IMR-90 (cell line): ENCODE measurements at regions not wholly inside any gene's neighbourhood (a gene's known extent, or its start where the extent isn't known, plus 50 kb on each side); places are given as distances from the start of the nearest gene placed in this dataset.

Experiments used
- ATAC-seq: fragments of 200-7000 bp; cut with Tn5 transposase; 2 replicates; pipeline ENCODE4 v1.9.1; 2020; ENCODE audit warnings: low read depth, mild to moderate bottlenecking, moderate library complexity
- BruUV-seq: library from RNA; stranded (reverse); fragments of 400-500 nt; replicated peaks from 2 replicates; lab custom pipeline; 2021; lab: Mats Ljungman, UMichigan
- CTCF ChIA-PET: fragments of 300-600 bp; formaldehyde crosslinking; extraction: SDS; loops from one replicate; lab custom pipeline; 2021; ENCODE audit warnings: antibody characterized with exemption; lab: Yijun Ruan, JAX
- POLR2A ChIA-PET: fragments of 300-600 bp; sonication (Branson Sonifier 250); formaldehyde crosslinking; loops from one replicate; lab custom pipeline; 2022; ENCODE audit warnings: antibody characterized with exemption; ENCODE audit not compliant: unreplicated experiment; lab: Charles Lee
- DNase-seq: peaks from one replicate; pipeline ENCODE4 v3.0.0; 2013
- H2AFZ ChIP-seq: replicated peaks from 2 replicates; pipeline ENCODE3; 2013; ENCODE audit warnings: low read length, mild to moderate bottlenecking; ENCODE audit not compliant: poor library complexity
- H2AK5ac ChIP-seq: 2 replicates; pipeline ENCODE4 v1.6.1; 2013; ENCODE audit warnings: low read depth, low read length, inconsistent platforms
- H2AK9ac ChIP-seq: replicated peaks from 2 replicates; pipeline ENCODE3; 2013; ENCODE audit warnings: mild to moderate bottlenecking, low read depth, low read length, moderate library complexity; ENCODE audit not compliant: poor library complexity
- H2BK120ac ChIP-seq: 2 replicates; pipeline ENCODE4 v1.6.1; 2013; ENCODE audit warnings: low read depth, low read length, inconsistent platforms
- H2BK15ac ChIP-seq: 3 replicates; pipeline ENCODE4 v1.6.1; 2013; ENCODE audit warnings: low read depth, low read length, inconsistent platforms
- H2BK20ac ChIP-seq: 2 replicates; pipeline ENCODE4 v1.6.1; 2013; ENCODE audit warnings: low read depth, mild to moderate bottlenecking, inconsistent platforms, low read length, moderate library complexity
- H2BK5ac ChIP-seq: 2 replicates; pipeline ENCODE4 v1.6.1; 2013; ENCODE audit warnings: mild to moderate bottlenecking, low read depth, low read length, inconsistent platforms; ENCODE audit not compliant: poor library complexity, severe bottlenecking
- H3K14ac ChIP-seq: replicated peaks from 2 replicates; pipeline ENCODE4 v1.6.1; 2013; ENCODE audit warnings: low read depth, low read length, inconsistent platforms
- H3K18ac ChIP-seq: 2 replicates; pipeline ENCODE4 v1.6.1; 2013; ENCODE audit warnings: low read depth, low read length, control low read depth
- H3K23ac ChIP-seq: 2 replicates; pipeline ENCODE4 v1.6.1; 2013; ENCODE audit warnings: low read depth, low read length, inconsistent platforms
- H3K27ac ChIP-seq: 2 replicates; pipeline ENCODE4 v1.5.1; 2013; ENCODE audit warnings: mild to moderate bottlenecking, control low read depth, low read length; ENCODE audit not compliant: insufficient read depth
- H3K27me3 ChIP-seq: 2 replicates; pipeline ENCODE4 v1.6.1; 2013; ENCODE audit warnings: low read length; ENCODE audit not compliant: control insufficient read depth, insufficient read depth
- H3K36me3 ChIP-seq: 2 replicates; pipeline ENCODE4 v1.6.1; 2013; ENCODE audit warnings: low read length, mixed read lengths; ENCODE audit not compliant: control insufficient read depth, insufficient read depth
- H3K4ac ChIP-seq: 2 replicates; pipeline ENCODE4 v1.6.1; 2013; ENCODE audit warnings: low read depth, low read length, inconsistent platforms
- H3K4me1 ChIP-seq: 2 replicates; pipeline ENCODE4 v1.6.1; 2013; ENCODE audit warnings: low read length, mixed read lengths; ENCODE audit not compliant: control insufficient read depth, insufficient read depth
- H3K4me2 ChIP-seq: 2 replicates; pipeline ENCODE4 v1.6.1; 2013; ENCODE audit warnings: low read depth, mild to moderate bottlenecking, control low read depth, low read length, moderate library complexity
- H3K4me3 ChIP-seq: 2 replicates; pipeline ENCODE4 v1.5.1; 2013; ENCODE audit warnings: low read depth, mild to moderate bottlenecking, control low read depth, low read length, moderate library complexity; ENCODE audit not compliant: insufficient read depth
- H3K56ac ChIP-seq: 2 replicates; pipeline ENCODE4 v1.6.1; 2013; ENCODE audit warnings: low read length, inconsistent platforms; ENCODE audit not compliant: insufficient read depth; ENCODE audit errors: extremely low read depth
- H3K79me1 ChIP-seq, 2 experiments: 2 replicates each; pipeline ENCODE4 v1.6.1; 2013; ENCODE audit warnings: low read length in 2 of 2, inconsistent platforms in 1 of 2, low read depth in 1 of 2
- H3K9ac ChIP-seq: 2 replicates; pipeline ENCODE4 v1.6.1; 2013; ENCODE audit warnings: low read depth, low read length, control low read depth
- H3K9me1 ChIP-seq: 2 replicates; pipeline ENCODE4 v1.6.1; 2013; ENCODE audit warnings: low read length, inconsistent platforms; ENCODE audit not compliant: insufficient read depth
- H3K9me3 ChIP-seq: 2 replicates; pipeline ENCODE4 v1.6.1; 2013; ENCODE audit warnings: low read length; ENCODE audit not compliant: control insufficient read depth, insufficient read depth
- H4K20me1 ChIP-seq: 2 replicates; pipeline ENCODE4 v1.6.1; 2013; ENCODE audit warnings: low read length, inconsistent platforms; ENCODE audit not compliant: insufficient read depth
- H4K5ac ChIP-seq: 2 replicates; pipeline ENCODE4 v1.6.1; 2013; ENCODE audit warnings: mild to moderate bottlenecking, low read depth, low read length, control low read depth
- H4K8ac ChIP-seq, 2 experiments: 2 replicates each; pipeline ENCODE4 v1.6.1; 2013; ENCODE audit warnings: low read depth in 2 of 2, low read length in 2 of 2, control low read depth in 1 of 2, inconsistent platforms in 1 of 2
- H4K91ac ChIP-seq: 2 replicates; pipeline ENCODE4 v1.6.1; 2013; ENCODE audit warnings: low read depth, low read length, inconsistent platforms; ENCODE audit not compliant: insufficient read depth
- BHLHE40 ChIP-seq: fragments of 150-350 bp; IDR thresholded peaks from 2 replicates; pipeline ENCODE4 v1.6.1; 2016; ENCODE audit warnings: mild to moderate bottlenecking, low read depth, low read length
- CEBPB ChIP-seq: IDR thresholded peaks from 2 replicates; pipeline ENCODE4 v1.6.1; 2012; ENCODE audit warnings: low read depth, low read length, improper control_type of control experiment
- CHD1 ChIP-seq: IDR thresholded peaks from 2 replicates; pipeline ENCODE4 v1.6.1; 2012; ENCODE audit warnings: low read depth, low read length, improper control_type of control experiment
- ELK1 ChIP-seq: fragments of 150-350 bp; IDR thresholded peaks from 2 replicates; pipeline ENCODE4 v1.6.1; 2016; ENCODE audit warnings: low read depth, mild to moderate bottlenecking, low read length, moderate library complexity, borderline replicate concordance
- FOS ChIP-seq: fragments of 150-350 bp; IDR thresholded peaks from 2 replicates; pipeline ENCODE4 v1.6.1; 2016; ENCODE audit warnings: low read depth, low read length
- MAFK ChIP-seq: IDR thresholded peaks from 2 replicates; pipeline ENCODE4 v1.6.1; 2012; ENCODE audit warnings: low read depth, low read length, improper control_type of control experiment
- MAZ ChIP-seq: IDR thresholded peaks from 2 replicates; pipeline ENCODE4 v1.6.1; 2012; ENCODE audit warnings: low read depth, mild to moderate bottlenecking, low read length, improper control_type of control experiment, moderate library complexity, borderline replicate concordance
- MXI1 ChIP-seq: IDR thresholded peaks from 2 replicates; pipeline ENCODE4 v1.6.1; 2012; ENCODE audit warnings: low read depth, mild to moderate bottlenecking, low read length, moderate library complexity, borderline replicate concordance
- NFE2L2 ChIP-seq: fragments of 150-350 bp; IDR thresholded peaks from 2 replicates; pipeline ENCODE4 v1.6.1; 2016; ENCODE audit warnings: low read depth, mild to moderate bottlenecking, low read length
- POLR2A ChIP-seq: IDR thresholded peaks from 2 replicates; pipeline ENCODE4 v1.6.1; 2012; ENCODE audit warnings: mild to moderate bottlenecking, low read depth, low read length
- RAD21 ChIP-seq: IDR thresholded peaks from 2 replicates; pipeline ENCODE4 v1.6.1; 2012; ENCODE audit warnings: low read length, improper control_type of control experiment
- RCOR1 ChIP-seq: IDR thresholded peaks from 2 replicates; pipeline ENCODE4 v1.6.1; 2012; ENCODE audit warnings: mild to moderate bottlenecking, low read length, improper control_type of control experiment; ENCODE audit not compliant: insufficient replicate concordance
- RFX5 ChIP-seq: IDR thresholded peaks from 2 replicates; pipeline ENCODE4 v1.8.0; 2012; ENCODE audit warnings: low read depth, mild to moderate bottlenecking, low read length, moderate library complexity
- SMC3 ChIP-seq: fragments of 150-350 bp; IDR thresholded peaks from 2 replicates; pipeline ENCODE4 v1.6.1; 2016; ENCODE audit warnings: low read depth, mild to moderate bottlenecking, antibody characterized with exemption, low read length, moderate library complexity
- WGBS, 2 experiments: methylation state at CpG; one replicate each; pipeline versions ENCODE4 v1.1.5 to v1.1.7; 2013; ENCODE audit warnings: missing lambda C conversion rate in 2 of 2; ENCODE audit not compliant: insufficient read length in 1 of 2; ENCODE audit errors: extremely low coverage in 2 of 2; 5-methylcytosine and 5-hydroxymethylcytosine counted together
- dilution Hi-C: fragments of 300-500 bp; cut with HindIII; formaldehyde crosslinking; loops from one replicate; pipeline ENCODE4 v1.14.3; 2018; ENCODE audit warnings: low sequenced_read_pairs; ENCODE audit not compliant: unreplicated experiment
- in situ Hi-C: fragments of 300-500 bp; cut with MboI; formaldehyde crosslinking; loops from 3 replicates; pipeline ENCODE4 v1.14.3; 2019; ENCODE audit warnings: low sequenced_read_pairs, inconsistent platforms, mixed read lengths
- intact Hi-C: fragments of 100-400 bp; cut with micrococcal nuclease; formaldehyde crosslinking; loops from 2 replicates; pipeline ENCODE4 v1.10.0; 2022
- TF ChIP-seq, protein P1 (sequence below): conservative IDR thresholded peaks from 2 replicates; pipeline ENCODE4 v1.5.1; 2012; ENCODE audit warnings: mild to moderate bottlenecking, low read depth, low read length, improper control_type of control experiment
- TF ChIP-seq, protein P2 (sequence below): fragments of 150-350 bp; IDR thresholded peaks from 2 replicates; pipeline ENCODE4 v1.6.1; 2017; ENCODE audit warnings: mild to moderate bottlenecking, antibody characterized with exemption, low read length, low read depth

DNA sequence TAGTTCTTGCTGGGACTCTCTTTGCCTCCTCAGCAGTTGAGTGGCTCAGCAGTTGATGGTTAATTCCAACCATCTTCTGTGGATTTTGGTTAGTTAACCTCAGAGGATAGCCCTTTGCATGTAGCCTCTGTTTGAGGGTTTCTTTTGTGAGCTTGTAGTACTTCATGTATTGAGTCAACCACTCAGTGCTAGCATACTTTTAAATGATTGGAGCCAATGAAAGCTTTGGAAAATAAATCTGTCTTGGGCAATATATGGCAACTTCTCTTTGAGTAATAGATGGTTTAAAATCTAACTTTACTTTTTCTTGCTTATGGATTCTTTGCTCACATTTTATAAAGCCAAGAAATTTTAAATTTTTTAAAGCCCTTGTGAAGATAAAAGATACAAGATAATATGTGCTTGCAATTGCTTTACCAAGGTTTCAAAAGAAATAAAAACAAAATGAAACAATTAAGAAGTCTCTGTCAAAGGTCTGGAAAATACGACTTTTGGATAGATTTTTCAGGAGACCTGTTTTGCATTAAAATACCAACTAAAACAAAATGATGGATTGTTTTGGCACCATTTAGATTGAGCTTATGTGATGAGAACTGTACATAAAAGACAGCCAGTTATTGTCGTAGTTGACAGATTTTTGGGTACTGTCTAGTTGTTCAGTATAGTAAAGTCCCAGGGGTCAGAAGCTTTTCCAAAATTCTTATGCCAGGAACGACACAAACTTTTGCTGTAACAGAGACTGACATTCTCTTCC lies 181.9 kb downstream of the SPRY1 start:
- no peak for DNase-seq
- peaks cover 10% of the 10 kb centered on the region for H3K9me3 ChIP-seq
- CTCF ChIA-PET: no interaction called here

More for the DNA sequence above, 181.9 kb downstream of the SPRY1 start:
- Histone ChIP-seq H3K36me3 (0 out of 2 replicates have a peak, but pooled peaks cover 3% of the 10 kb centered on the region), H2AFZ (no peak overlapping the region), H2BK15ac (no peak overlapping the region), H4K20me1 (no peaks in the 10 kb centered on the region), H3K14ac (no peak overlapping the region), H3K4me1 (no peaks in the 10 kb centered on the region), H3K4me2 (no peak overlapping the region), H3K4ac (no peak overlapping the region), H3K23ac (no peak overlapping the region), H3K27me3 (no peaks in the 10 kb centered on the region; the same call in 1 of the 2 replicates), H2AK9ac (no peak overlapping the region), H3K18ac (no peak overlapping the region), H2BK120ac (no peak overlapping the region), H3K9me1 (no peaks in the 10 kb centered on the region), H2AK5ac (no peak overlapping the region), H4K8ac (no peak overlapping the region), H3K79me1 (no peaks in the 10 kb centered on the region), H2BK20ac (no peak overlapping the region), H2BK5ac (no peak overlapping the region), H3K56ac (no peak overlapping the region), H3K27ac (no peak overlapping the region), H3K4me3 (no peak overlapping the region), H3K9ac (no peak overlapping the region), H4K91ac (no peak overlapping the region), H4K5ac (no peak overlapping the region)
- dilution Hi-C loops: no loop called here
- intact Hi-C loops: no loop called here
- no peak for ATAC-seq
- POLR2A ChIA-PET: no interaction called here
- TF ChIP-seq RAD21 (no peak), MAFK (no peak), MAZ (no peak), BHLHE40 (no peak), RFX5 (no peak), FOS (no peak), CHD1 (no peak), NFE2L2 (no peak), POLR2A (no peak), ELK1 (no peak), CEBPB (no peak), RCOR1 (no peak), SMC3 (no peak), MXI1 (no peak)
- TF ChIP-seq, protein P1, sequence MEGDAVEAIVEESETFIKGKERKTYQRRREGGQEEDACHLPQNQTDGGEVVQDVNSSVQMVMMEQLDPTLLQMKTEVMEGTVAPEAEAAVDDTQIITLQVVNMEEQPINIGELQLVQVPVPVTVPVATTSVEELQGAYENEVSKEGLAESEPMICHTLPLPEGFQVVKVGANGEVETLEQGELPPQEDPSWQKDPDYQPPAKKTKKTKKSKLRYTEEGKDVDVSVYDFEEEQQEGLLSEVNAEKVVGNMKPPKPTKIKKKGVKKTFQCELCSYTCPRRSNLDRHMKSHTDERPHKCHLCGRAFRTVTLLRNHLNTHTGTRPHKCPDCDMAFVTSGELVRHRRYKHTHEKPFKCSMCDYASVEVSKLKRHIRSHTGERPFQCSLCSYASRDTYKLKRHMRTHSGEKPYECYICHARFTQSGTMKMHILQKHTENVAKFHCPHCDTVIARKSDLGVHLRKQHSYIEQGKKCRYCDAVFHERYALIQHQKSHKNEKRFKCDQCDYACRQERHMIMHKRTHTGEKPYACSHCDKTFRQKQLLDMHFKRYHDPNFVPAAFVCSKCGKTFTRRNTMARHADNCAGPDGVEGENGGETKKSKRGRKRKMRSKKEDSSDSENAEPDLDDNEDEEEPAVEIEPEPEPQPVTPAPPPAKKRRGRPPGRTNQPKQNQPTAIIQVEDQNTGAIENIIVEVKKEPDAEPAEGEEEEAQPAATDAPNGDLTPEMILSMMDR: no peak
- TF ChIP-seq, protein P2, sequence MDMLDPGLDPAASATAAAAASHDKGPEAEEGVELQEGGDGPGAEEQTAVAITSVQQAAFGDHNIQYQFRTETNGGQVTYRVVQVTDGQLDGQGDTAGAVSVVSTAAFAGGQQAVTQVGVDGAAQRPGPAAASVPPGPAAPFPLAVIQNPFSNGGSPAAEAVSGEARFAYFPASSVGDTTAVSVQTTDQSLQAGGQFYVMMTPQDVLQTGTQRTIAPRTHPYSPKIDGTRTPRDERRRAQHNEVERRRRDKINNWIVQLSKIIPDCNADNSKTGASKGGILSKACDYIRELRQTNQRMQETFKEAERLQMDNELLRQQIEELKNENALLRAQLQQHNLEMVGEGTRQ: no peak
- BruUV-seq: no TSS peak
- WGBS, 2 experiments: no CpG with 5 or more reads among the region's 3 CpGs
- in situ Hi-C loops: no loop called here
